ENCODE measurements at regions not wholly inside any gene's neighbourhood (a gene's known extent, or its start where the extent isn't known, plus 50 kb on each side); places are given as distances from the start of the nearest gene placed in this dataset.
A peak's percentile ranks its signal among the peaks of the same experiment; 100 is the strongest.

GRCh38 chr10:31686599-31686998 is 242.0 kb downstream of the ARHGAP12 start:
- no peaks in the 10 kb centered on the region for H3K4me1 ChIP-seq
- intact Hi-C loops (cut with DNase I) = loop anchor here in 1 of 2 donors (10.0 kb wide), 1 partner anchor 362 kb away; no protein-coding TSS in a partner anchor
- DNase-seq (no peak), ATAC-seq (peak; percentile 23 to 53 (median 40))
- no peaks in the 10 kb centered on the region for H3K36me3 ChIP-seq (ENCODE audit: insufficient read depth in 1 of 2, low read depth in 1 of 2)
- peaks cover 30% of the 10 kb centered on the region for H3K9me3 ChIP-seq
- no peak for TF ChIP-seq CTCF (IDR thresholded peaks at IDR 0.05)
- H3K27ac ChIP-seq = no peak overlapping the region
- H3K27me3 ChIP-seq (ENCODE audit: insufficient read depth in 3 of 3, low read length in 2 of 3) = no peaks in the 10 kb centered on the region
- no peak overlapping the region for H3K4me3 ChIP-seq

- H3K27ac ChIP-seq = no peak overlapping the region
- ATAC-seq = no peak
- H3K4me1 ChIP-seq = peaks cover 2% of the 10 kb centered on the region
- WGBS, 3 donors = 97 to 100% (median 100%) methylated on average over 1 of the region's 1 CpG
- intact Hi-C loops (cut with DNase I) = loop anchor here in 1 of 2 donors (10.0 kb wide), 1 partner anchor 359 kb away; no protein-coding TSS in a partner anchor
- H3K27me3 ChIP-seq (ENCODE audit: insufficient read depth in 3 of 3, low read length in 2 of 3) = no peaks in the 10 kb centered on the region
- no peak overlapping the region for H3K4me3 ChIP-seq
- H3K36me3 ChIP-seq (ENCODE audit: insufficient read depth in 1 of 2, low read depth in 1 of 2) = no peaks in the 10 kb centered on the region
- H3K9me3 ChIP-seq = peaks cover 25% of the 10 kb centered on the region
- TF ChIP-seq CTCF (IDR thresholded peaks at IDR 0.05) = no peak
- DNase-seq = no peak
These were observed 244.9 kb downstream of the ARHGAP12 start for GRCh38 chr10:31683682-31684081.

- intact Hi-C loops (cut with DNase I) = loop anchor here in 1 of 2 donors (10.0 kb wide), 1 partner anchor 355 kb away; no protein-coding TSS in a partner anchor
- Histone ChIP-seq H3K4me1 (peaks cover 19% of the 10 kb centered on the region), H3K27ac (no peak overlapping the region), H3K9me3 (peaks cover 29% of the 10 kb centered on the region), H3K36me3 (ENCODE audit: insufficient read depth in 1 of 2, low read depth in 1 of 2) (no peaks in the 10 kb centered on the region), H3K27me3 (ENCODE audit: insufficient read depth in 3 of 3, low read length in 2 of 3) (no peaks in the 10 kb centered on the region), H3K4me3 (no peak overlapping the region)
- ATAC-seq (no peak), DNase-seq (no peak)
- TF ChIP-seq CTCF (IDR thresholded peaks at IDR 0.05) = no peak
- 80 to 90% (median 81%) methylated on average over 4 of the region's 4 CpGs for whole genome bisulfite sequencing, 3 donors
These were observed 248.7 kb downstream of the ARHGAP12 start for GRCh38 chr10:31679936-31680335.

- TF ChIP-seq CTCF (IDR thresholded peaks at IDR 0.05) = no peak
- 72 to 78% (median 76%) methylated on average over 20 of the region's 20 CpGs for WGBS, 3 donors
- intact Hi-C loops (cut with DNase I) = loop anchor here in 1 of 2 donors (1.0 kb wide), 1 partner anchor 27 kb away; no protein-coding TSS in a partner anchor
- Histone ChIP-seq H3K9me3 (peaks cover 18% of the 10 kb centered on the region), H3K4me1 (peaks cover 19% of the 10 kb centered on the region), H3K4me3 (peak overlapping the region; percentile 16), H3K36me3 (ENCODE audit: insufficient read depth in 1 of 2, low read depth in 1 of 2) (no peaks in the 10 kb centered on the region), H3K27me3 (ENCODE audit: insufficient read depth in 3 of 3, low read length in 2 of 3) (no peaks in the 10 kb centered on the region), H3K27ac (peak overlapping the region; percentile 62)
- DNase-seq = peak in 1 of 2 donors; percentile 20
- peak in 2 of 4 donors; percentile 56 to 57 for ATAC-seq
These were observed 249.8 kb downstream of the ARHGAP12 start for GRCh38 chr10:31678575-31679516.

Measured in psoas muscle (tissue), 7 donors.